Fibroblast of mammary gland (primary cell): ENCODE measurements at regions not wholly inside any gene's neighbourhood (a gene's known extent, or its start where the extent isn't known, plus 50 kb on each side); places are given as distances from the start of the nearest gene placed in this dataset.

Source experiments
- DNase-seq: peaks from one replicate; pipeline ENCODE4 v3.0.0-alpha.2; 2010; ENCODE audit warnings: low read depth
- H3K4me3 ChIP-seq: 2 replicates; pipeline ENCODE4 v1.5.1; 2011; ENCODE audit warnings: low read depth, mild to moderate bottlenecking, low read length, moderate library complexity; ENCODE audit not compliant: control insufficient read depth
- CTCF ChIP-seq: conservative IDR thresholded peaks from 2 replicates; pipeline ENCODE4 v1.5.1; 2011; ENCODE audit warnings: low read depth, low read length, inconsistent platforms; ENCODE audit not compliant: control insufficient read depth, insufficient read depth

DNA sequence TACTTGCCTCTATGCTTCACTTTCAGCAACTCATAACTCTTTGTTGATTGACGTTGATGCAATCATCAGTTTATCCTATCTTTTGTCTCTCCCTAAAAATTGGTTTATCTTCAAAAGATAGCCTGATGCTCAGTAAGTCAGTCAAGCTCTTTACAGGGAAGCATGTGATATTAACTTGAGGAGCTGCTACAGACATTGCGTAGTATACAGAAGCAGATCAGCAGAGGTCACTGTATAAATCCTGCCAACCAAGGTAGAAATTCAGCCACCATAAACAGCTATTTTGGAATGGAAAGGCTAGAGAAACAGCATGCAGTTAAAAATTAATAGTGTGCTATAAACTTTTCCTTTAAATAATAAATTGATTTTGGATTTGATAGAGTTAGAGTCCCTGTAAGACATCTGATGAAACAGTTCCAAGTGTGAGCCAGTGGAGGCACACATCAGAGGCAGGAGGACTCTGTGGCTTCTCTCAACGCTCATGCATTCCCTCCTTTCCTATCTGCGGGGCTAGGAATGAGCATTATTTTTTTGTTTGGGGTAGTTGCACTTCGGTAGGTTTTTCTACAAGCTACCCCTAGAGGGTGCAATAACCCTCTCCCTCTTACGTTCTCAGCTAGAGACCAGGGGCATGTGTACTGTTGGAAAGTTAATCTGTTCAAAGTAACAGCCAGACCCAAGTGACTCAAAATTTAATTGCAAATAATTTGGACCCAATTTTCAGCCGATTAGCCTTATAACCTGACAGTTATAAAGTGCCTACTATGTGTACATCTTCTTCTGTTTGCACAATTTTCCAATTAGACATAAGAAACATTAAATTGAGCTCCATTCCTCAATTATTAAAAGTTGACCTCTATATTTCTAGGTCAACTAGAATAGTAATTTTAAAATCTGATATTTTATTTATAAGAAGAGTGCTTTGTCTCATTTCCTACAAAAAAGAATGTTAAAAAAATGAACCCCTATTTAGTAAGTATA is 647.7 kb upstream of the SOX9 start:
- DNase-seq: peak; percentile 65
- TF ChIP-seq CTCF: peak; percentile 80
- H3K4me3 ChIP-seq: no peak overlapping the region

- no peak overlapping the region for H3K4me3 ChIP-seq
- no peak for TF ChIP-seq CTCF
- no peak for DNase-seq
Measured at GRCh38 chr17:71477356-71477755, 643.5 kb upstream of the SOX9 start.

DNA sequence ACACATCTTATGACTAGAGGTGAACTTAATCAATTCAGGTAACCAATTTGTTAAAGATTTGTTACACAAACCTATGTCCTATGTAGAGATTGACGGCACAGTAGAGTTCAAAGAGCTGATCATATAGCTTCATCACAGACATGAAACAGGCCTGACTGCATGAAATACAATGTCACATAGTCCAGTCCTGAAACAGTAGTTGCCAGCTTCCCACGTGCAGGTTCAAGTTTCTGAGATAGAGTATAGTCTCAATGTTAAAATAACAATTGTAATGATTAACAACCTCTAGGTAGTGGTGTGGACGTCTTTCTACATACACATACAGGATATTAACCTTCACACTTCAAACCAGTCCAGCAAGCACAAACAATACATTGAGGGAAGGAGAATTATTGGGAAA is 640.7 kb upstream of the SOX9 start:
- H3K4me3 ChIP-seq: no peak overlapping the region
- DNase-seq: no peak
- no peak for TF ChIP-seq CTCF

DNA sequence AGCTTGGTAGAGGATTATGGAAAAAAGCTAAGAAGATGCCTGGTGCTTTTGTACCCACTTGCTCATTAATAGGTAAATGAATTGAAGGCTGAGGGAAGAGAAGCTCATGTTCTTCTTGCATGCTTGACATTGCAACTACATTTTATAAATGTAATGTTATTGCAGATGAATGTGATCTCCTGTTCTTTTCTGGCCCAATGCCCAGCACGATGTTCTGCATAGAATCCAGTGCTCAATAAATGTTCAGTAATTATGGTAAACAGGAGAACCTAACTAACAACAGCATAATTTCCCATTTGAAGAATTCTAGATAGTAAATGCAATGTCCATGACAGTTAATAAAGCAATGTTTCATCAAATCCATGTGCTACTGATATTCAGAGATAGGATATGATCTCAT is 638.2 kb upstream of the SOX9 start:
- DNase-seq: no peak
- H3K4me3 ChIP-seq: no peak overlapping the region
- TF ChIP-seq CTCF: no peak

GRCh38 chr17:71484546-71484945 is 636.3 kb upstream of the SOX9 start:
- TF ChIP-seq CTCF: no peak
- DNase-seq: no peak
- no peak overlapping the region for H3K4me3 ChIP-seq

DNA sequence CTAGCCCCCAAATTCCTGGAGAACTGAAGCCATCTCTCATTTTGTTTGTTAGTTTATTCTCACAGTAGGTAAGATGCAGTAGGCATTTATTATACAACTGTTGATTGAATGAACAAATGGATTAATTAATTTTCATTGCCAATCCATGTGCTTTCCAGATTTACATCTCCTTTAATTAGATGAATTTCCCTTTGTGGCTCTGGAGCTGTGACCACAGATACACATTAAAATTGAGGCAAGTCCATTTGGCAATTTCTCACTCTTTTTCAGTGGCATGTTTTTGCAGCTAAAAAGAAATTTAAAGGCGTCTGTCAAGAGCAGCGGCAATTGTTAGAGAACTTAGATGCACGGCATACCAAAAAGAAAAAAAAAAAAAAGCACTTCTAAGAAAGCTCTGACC is 635.4 kb upstream of the SOX9 start:
- no peak overlapping the region for H3K4me3 ChIP-seq
- DNase-seq: no peak
- TF ChIP-seq CTCF: no peak
